PC-9 (cell line): ENCODE measurements at regions not wholly inside any gene's neighbourhood (a gene's known extent, or its start where the extent isn't known, plus 50 kb on each side); places are given as distances from the start of the nearest gene placed in this dataset.

Source experiments
- CTCF ChIP-seq: fragments of 200-600 bp; sonication (generic); conservative IDR thresholded peaks from 2 replicates; pipeline ENCODE4 v1.6.1; 2017; ENCODE audit warnings: mixed run types, antibody characterized with exemption, mild to moderate bottlenecking, moderate library complexity
- EZH2 ChIP-seq: fragments of 200-600 bp; sonication (generic); IDR thresholded peaks from 2 replicates; pipeline ENCODE4 v1.8.0; 2017; ENCODE audit warnings: antibody characterized with exemption, low read depth

- TF ChIP-seq EZH2 (no peak), CTCF (no peak)
Measured at GRCh38 chr5:11963227-11963626, 59.0 kb upstream of the CTNND2 start.
